Liver (tissue), 8 donors: ENCODE measurements at regions not wholly inside any gene's neighbourhood (a gene's known extent, or its start where the extent isn't known, plus 50 kb on each side); places are given as distances from the start of the nearest gene placed in this dataset.

ENCODE experiments used
- DNase-seq: peaks from one replicate; pipeline ENCODE4 v3.0.0-alpha.2; 2017; ENCODE audit warnings: low spot score
- H3K27ac ChIP-seq, 2 donors: one replicate each; pipeline ENCODE4 v1.7.0; 2013; ENCODE audit warnings: inconsistent platforms in 2 of 2, low read length in 2 of 2, control low read depth in 1 of 2, low read depth in 1 of 2, mild to moderate bottlenecking in 1 of 2
- H3K27me3 ChIP-seq, 4 donors: one replicate each; pipeline versions ENCODE4 v1.6.1 to v1.7.0; 2013; ENCODE audit warnings: low read length in 3 of 4, inconsistent platforms in 1 of 4, mild to moderate bottlenecking in 1 of 4, moderate library complexity in 1 of 4; ENCODE audit not compliant: control insufficient read depth in 4 of 4, insufficient read depth in 4 of 4
- H3K36me3 ChIP-seq, 4 donors: one replicate each; pipeline versions ENCODE4 v1.6.1 to v1.7.0; 2013; ENCODE audit warnings: low read length in 3 of 4, mild to moderate bottlenecking in 3 of 4, low read depth in 1 of 4, moderate library complexity in 1 of 4; ENCODE audit not compliant: control insufficient read depth in 4 of 4, insufficient read depth in 3 of 4
- H3K4me1 ChIP-seq, 4 donors: one replicate each; pipeline versions ENCODE4 v1.6.1 to v1.7.0; 2013; ENCODE audit warnings: low read length in 3 of 4, mild to moderate bottlenecking in 3 of 4, moderate library complexity in 1 of 4; ENCODE audit not compliant: control insufficient read depth in 4 of 4, insufficient read depth in 4 of 4
- H3K4me3 ChIP-seq, 3 donors: one replicate each; pipeline versions ENCODE4 v1.6.1 to v1.7.0; 2013; ENCODE audit warnings: low read length in 3 of 3, control low read depth in 1 of 3, low read depth in 1 of 3, mild to moderate bottlenecking in 1 of 3
- H3K9ac ChIP-seq, 2 donors: one replicate each; pipeline ENCODE4 v1.7.0; 2013; ENCODE audit warnings: low read length in 2 of 2, mild to moderate bottlenecking in 2 of 2, moderate library complexity in 2 of 2, control low read depth in 1 of 2, low read depth in 1 of 2
- H3K9me3 ChIP-seq, 4 donors: one replicate each; pipeline versions ENCODE4 v1.6.1 to v1.7.0; 2013; ENCODE audit warnings: low read length in 3 of 4; ENCODE audit not compliant: control insufficient read depth in 4 of 4
- ATF3 ChIP-seq: IDR thresholded peaks from 2 replicates; pipeline ENCODE4 v1.6.1; 2016; ENCODE audit warnings: antibody characterized with exemption
- CTCF ChIP-seq: fragments of 150-350 bp; IDR thresholded peaks from 2 replicates; pipeline ENCODE4 v1.5.1; 2017; ENCODE audit warnings: improper control_type of control experiment, low read depth, low read length; ENCODE audit not compliant: missing input control
- EGR1 ChIP-seq, 2 donors: IDR thresholded peaks; 2 replicates each; pipeline ENCODE4 v1.6.1; 2016 to 2018; ENCODE audit warnings: antibody characterized with exemption in 2 of 2, low read depth in 2 of 2
- FOXA1 ChIP-seq: IDR thresholded peaks from 2 replicates; pipeline ENCODE4 v1.6.1; 2016; ENCODE audit warnings: antibody characterized with exemption
- FOXA2 ChIP-seq: IDR thresholded peaks from 2 replicates; pipeline ENCODE4 v1.6.1; 2016; ENCODE audit warnings: antibody characterized with exemption
- GABPA ChIP-seq, 2 donors: IDR thresholded peaks in 1 of 2; conservative IDR thresholded peaks in 1 of 2; 2 replicates each; pipeline ENCODE4 v1.6.1; 2016; ENCODE audit warnings: antibody characterized with exemption in 2 of 2, mild to moderate bottlenecking in 1 of 2, moderate library complexity in 1 of 2
- HNF4A ChIP-seq, 2 donors: conservative IDR thresholded peaks; 2 replicates each; pipeline ENCODE4 v1.6.1; 2016; ENCODE audit warnings: antibody characterized with exemption in 2 of 2, mild to moderate bottlenecking in 2 of 2
- HNF4G ChIP-seq: IDR thresholded peaks from 2 replicates; pipeline ENCODE4 v1.6.1; 2016; ENCODE audit warnings: antibody characterized with exemption
- JUND ChIP-seq, 2 donors: IDR thresholded peaks; 2 replicates each; pipeline ENCODE4 v1.6.1; 2016; ENCODE audit warnings: antibody characterized with exemption in 2 of 2
- MAX ChIP-seq: IDR thresholded peaks from 2 replicates; pipeline ENCODE4 v1.6.1; 2016; ENCODE audit warnings: antibody characterized with exemption
- NR2F2 ChIP-seq: IDR thresholded peaks from 2 replicates; pipeline ENCODE4 v1.6.1; 2016; ENCODE audit warnings: antibody characterized with exemption
- RAD21 ChIP-seq, 2 donors: IDR thresholded peaks; 2 replicates each; pipeline ENCODE4 v1.6.1; 2016; ENCODE audit warnings: antibody characterized with exemption in 2 of 2, mild to moderate bottlenecking in 2 of 2
- REST ChIP-seq: IDR thresholded peaks from 2 replicates; pipeline ENCODE4 v1.6.1; 2016; ENCODE audit warnings: antibody characterized with exemption, mild to moderate bottlenecking
- RXRA ChIP-seq, 2 donors: IDR thresholded peaks; 2 replicates each; pipeline ENCODE4 v1.6.1; 2017 to 2018; ENCODE audit warnings: antibody characterized with exemption in 2 of 2, mild to moderate bottlenecking in 1 of 2
- SP1 ChIP-seq: IDR thresholded peaks from 2 replicates; pipeline ENCODE4 v1.6.1; 2018; ENCODE audit warnings: antibody characterized with exemption, mild to moderate bottlenecking
- TAF1 ChIP-seq: conservative IDR thresholded peaks from 2 replicates; pipeline ENCODE4 v1.6.1; 2016; ENCODE audit warnings: antibody characterized with exemption, mild to moderate bottlenecking
- YY1 ChIP-seq: IDR thresholded peaks from 2 replicates; pipeline ENCODE4 v1.6.1; 2016; ENCODE audit warnings: antibody characterized with exemption, mild to moderate bottlenecking
- ZBTB33 ChIP-seq: IDR thresholded peaks from 2 replicates; pipeline ENCODE4 v1.6.1; 2016; ENCODE audit warnings: antibody characterized with exemption
- WGBS: extraction: QIAGEN DNeasy Blood & Tissue Kit; methylation state at CpG from one replicate; pipeline ENCODE4 v1.1.7; 2013; 5-methylcytosine and 5-hydroxymethylcytosine counted together
- donor health status: healthy.
- donor health status: healthy.
- donor health status: healthy.
- donor health status: healthy.
- donor health status: healthy.

- DNase-seq, result no peak
- H3K9me3 ChIP-seq, result no peaks in the 10 kb centered on the region
- no peak overlapping the region for H3K4me3 ChIP-seq
- TF ChIP-seq ZBTB33, result no peak
- no peak for TF ChIP-seq RAD21 (IDR thresholded peaks at IDR 0.05)
- TF ChIP-seq REST, result no peak
- TF ChIP-seq HNF4A (conservative IDR thresholded peaks at IDR 0.05), result no peak
- TF ChIP-seq SP1, result no peak
- TF ChIP-seq FOXA1, result no peak
- TF ChIP-seq CTCF, result no peak
- no peak for TF ChIP-seq JUND (IDR thresholded peaks at IDR 0.05)
- no peak for TF ChIP-seq HNF4G
- TF ChIP-seq NR2F2, result no peak
- no peak for TF ChIP-seq MAX
- TF ChIP-seq EGR1 (IDR thresholded peaks at IDR 0.05; ENCODE audit: low read depth in 2 of 2), result no peak
- TF ChIP-seq TAF1, result no peak
- TF ChIP-seq RXRA (IDR thresholded peaks at IDR 0.05), result no peak
- no peak for TF ChIP-seq GABPA (IDR thresholded peaks at IDR 0.05 in 1 of 2, conservative IDR thresholded peaks at IDR 0.05 in 1 of 2)
- no peak for TF ChIP-seq ATF3
- no peak for TF ChIP-seq YY1
- TF ChIP-seq FOXA2, result no peak
- peaks cover 0 to 4% (median 1%) of the 10 kb centered on the region in 4 donors for H3K4me1 ChIP-seq
- H3K27me3 ChIP-seq, result no peaks in the 10 kb centered on the region
- H3K36me3 ChIP-seq, result no peaks in the 10 kb centered on the region
- H3K27ac ChIP-seq, result no peak overlapping the region
- WGBS, result 87% methylated on average over 3 of the region's 3 CpGs
- H3K9ac ChIP-seq, result no peak overlapping the region
These were observed 607.8 kb downstream of the SI start for GRCh38 chr3:164470471-164470870.
